ENCODE measurements at regions not wholly inside any gene's neighbourhood (a gene's known extent, or its start where the extent isn't known, plus 50 kb on each side); places are given as distances from the start of the nearest gene placed in this dataset.

GRCh38 chr7:18241543-18242231 lies 214.0 kb upstream of the PRPS1L1 start:
- TF ChIP-seq CTCF (IDR thresholded peaks at IDR 0.05; ENCODE audit: low read depth, low read length) = no peak
- no peak overlapping the region for H3K4me3 ChIP-seq (replicated peaks in 1 of 2; ENCODE audit: low read depth in 2 of 2, low read length in 2 of 2)
- no peak for DNase-seq (ENCODE audit: low read depth in 2 of 2)

- TF ChIP-seq CTCF (IDR thresholded peaks at IDR 0.05; ENCODE audit: low read depth, low read length) = no peak
- no peak overlapping the region for H3K4me3 ChIP-seq (replicated peaks in 1 of 2; ENCODE audit: low read depth in 2 of 2, low read length in 2 of 2)
- DNase-seq (ENCODE audit: low read depth in 2 of 2) = no peak
Measured at GRCh38 chr7:18243731-18244130, 216.1 kb upstream of the PRPS1L1 start.

DNA sequence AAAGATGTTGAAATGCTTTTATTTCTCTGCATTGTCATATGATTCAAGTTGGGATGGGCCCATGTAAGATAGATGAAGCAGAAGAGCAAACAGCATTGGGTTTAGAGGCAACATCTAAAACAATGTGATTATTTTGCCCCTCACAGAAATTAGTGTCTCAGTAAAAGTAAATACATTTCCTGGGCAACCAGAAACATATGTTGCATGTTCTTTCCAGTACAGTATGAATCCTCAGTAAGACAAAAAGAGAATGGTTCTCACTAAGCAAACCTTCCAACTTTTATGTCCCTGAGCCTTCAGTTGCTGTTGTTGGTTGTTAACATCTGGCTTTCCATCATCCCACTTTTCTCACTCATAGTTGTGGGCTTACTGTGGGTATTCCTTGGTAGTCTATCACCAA lies 222.5 kb upstream of the PRPS1L1 start:
- DNase-seq (ENCODE audit: low read depth in 2 of 2) = no peak
- H3K4me3 ChIP-seq (replicated peaks in 1 of 2; ENCODE audit: low read depth in 2 of 2, low read length in 2 of 2) = no peak overlapping the region
- no peak for TF ChIP-seq CTCF (IDR thresholded peaks at IDR 0.05; ENCODE audit: low read depth, low read length)

GRCh38 chr7:18257711-18258110 lies 230.1 kb upstream of the PRPS1L1 start:
- no peak overlapping the region for H3K4me3 ChIP-seq (replicated peaks in 1 of 2; ENCODE audit: low read depth in 2 of 2, low read length in 2 of 2)
- peak; percentile 59 to 60 for DNase-seq (ENCODE audit: low read depth in 2 of 2)
- TF ChIP-seq CTCF (IDR thresholded peaks at IDR 0.05; ENCODE audit: low read depth, low read length) = no peak

DNA sequence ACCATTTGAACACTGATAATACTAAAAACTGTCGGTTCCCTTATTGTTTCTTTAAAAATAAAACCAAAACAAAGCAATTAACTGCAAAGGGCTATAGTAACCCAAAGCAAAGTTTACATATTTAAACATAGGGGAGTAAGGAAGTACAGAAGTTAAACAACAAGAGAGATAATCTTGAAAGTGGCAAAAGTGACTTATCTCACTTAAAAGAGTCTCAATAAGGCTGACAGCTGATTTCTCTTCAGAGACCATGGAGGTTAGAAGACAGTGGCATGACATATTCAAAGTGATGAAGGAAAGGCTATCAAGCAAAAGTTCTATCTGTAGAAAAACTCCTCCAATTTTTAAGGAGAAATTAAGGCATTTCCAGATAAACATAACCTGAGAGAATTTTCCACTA lies 233.5 kb upstream of the HDAC9 start:
- H3K4me3 ChIP-seq (replicated peaks in 1 of 2; ENCODE audit: low read depth in 2 of 2, low read length in 2 of 2) = no peak overlapping the region
- TF ChIP-seq CTCF (IDR thresholded peaks at IDR 0.05; ENCODE audit: low read depth, low read length) = no peak
- peak; percentile 2 to 5 for DNase-seq (ENCODE audit: low read depth in 2 of 2)

GRCh38 chr7:18265611-18266281 lies 229.8 kb upstream of the HDAC9 start:
- DNase-seq (ENCODE audit: low read depth in 2 of 2) = no peak
- H3K4me3 ChIP-seq (replicated peaks in 1 of 2; ENCODE audit: low read depth in 2 of 2, low read length in 2 of 2) = no peak overlapping the region
- TF ChIP-seq CTCF (IDR thresholded peaks at IDR 0.05; ENCODE audit: low read depth, low read length) = no peak

Measured in cardiac fibroblast (primary cell).